ENCODE measurements at regions not wholly inside any gene's neighbourhood (a gene's known extent, or its start where the extent isn't known, plus 50 kb on each side); places are given as distances from the start of the nearest gene placed in this dataset.

GRCh38 chr4:123283371-123283895, 113.2 kb upstream of the SPRY1 start:
- Histone ChIP-seq H3K4me1 (ENCODE audit: control insufficient read depth in 2 of 2, insufficient read depth in 2 of 2, low read length in 1 of 2) (no peaks in the 10 kb centered on the region), H3K27me3 (ENCODE audit: control insufficient read depth in 1 of 2, insufficient read depth in 2 of 2, low read length in 2 of 2) (no peaks in the 10 kb centered on the region), H3K9me3 (ENCODE audit: control insufficient read depth in 2 of 2, insufficient read depth in 1 of 2, low read depth in 1 of 2, low read length in 1 of 2) (no peaks in the 10 kb centered on the region), H3K27ac (ENCODE audit: low read depth in 2 of 2, low read length in 1 of 2) (no peak overlapping the region), H3K4me3 (ENCODE audit: low read depth in 1 of 2, low read length in 2 of 2) (no peak overlapping the region), H3K36me3 (ENCODE audit: control insufficient read depth in 2 of 2, insufficient read depth in 2 of 2, low read length in 1 of 2) (no peaks in the 10 kb centered on the region)
- 83 to 88% methylated on average over 3 of the region's 3 CpGs for WGBS, 2 donors

GRCh38 chr4:123284168-123284567, 112.4 kb upstream of the SPRY1 start:
- Histone ChIP-seq H3K27ac (ENCODE audit: low read depth in 2 of 2, low read length in 1 of 2) (no peak overlapping the region), H3K4me1 (ENCODE audit: control insufficient read depth in 2 of 2, insufficient read depth in 2 of 2, low read length in 1 of 2) (no peaks in the 10 kb centered on the region), H3K9me3 (ENCODE audit: control insufficient read depth in 2 of 2, insufficient read depth in 1 of 2, low read depth in 1 of 2, low read length in 1 of 2) (no peaks in the 10 kb centered on the region), H3K36me3 (ENCODE audit: control insufficient read depth in 2 of 2, insufficient read depth in 2 of 2, low read length in 1 of 2) (no peaks in the 10 kb centered on the region), H3K27me3 (ENCODE audit: control insufficient read depth in 1 of 2, insufficient read depth in 2 of 2, low read length in 2 of 2) (no peaks in the 10 kb centered on the region), H3K4me3 (ENCODE audit: low read depth in 1 of 2, low read length in 2 of 2) (no peak overlapping the region)
- 6 to 10% methylated on average over 2 of the region's 2 CpGs for WGBS, 2 donors

GRCh38 chr4:123286903-123287466, 109.6 kb upstream of the SPRY1 start:
- Histone ChIP-seq H3K27me3 (ENCODE audit: control insufficient read depth in 1 of 2, insufficient read depth in 2 of 2, low read length in 2 of 2) (no peaks in the 10 kb centered on the region), H3K9me3 (ENCODE audit: control insufficient read depth in 2 of 2, insufficient read depth in 1 of 2, low read depth in 1 of 2, low read length in 1 of 2) (no peaks in the 10 kb centered on the region), H3K4me3 (ENCODE audit: low read depth in 1 of 2, low read length in 2 of 2) (no peak overlapping the region), H3K4me1 (ENCODE audit: control insufficient read depth in 2 of 2, insufficient read depth in 2 of 2, low read length in 1 of 2) (no peaks in the 10 kb centered on the region), H3K36me3 (ENCODE audit: control insufficient read depth in 2 of 2, insufficient read depth in 2 of 2, low read length in 1 of 2) (no peaks in the 10 kb centered on the region), H3K27ac (ENCODE audit: low read depth in 2 of 2, low read length in 1 of 2) (no peak overlapping the region)
- 93 to 100% methylated on average over 2 of the region's 2 CpGs for WGBS, 2 donors

- whole genome bisulfite sequencing, 2 donors, result 85 to 94% methylated on average over 3 of the region's 3 CpGs
- Histone ChIP-seq H3K4me3 (ENCODE audit: low read depth in 1 of 2, low read length in 2 of 2) (no peak overlapping the region), H3K4me1 (ENCODE audit: control insufficient read depth in 2 of 2, insufficient read depth in 2 of 2, low read length in 1 of 2) (no peaks in the 10 kb centered on the region), H3K9me3 (ENCODE audit: control insufficient read depth in 2 of 2, insufficient read depth in 1 of 2, low read depth in 1 of 2, low read length in 1 of 2) (no peaks in the 10 kb centered on the region), H3K27ac (ENCODE audit: low read depth in 2 of 2, low read length in 1 of 2) (no peak overlapping the region), H3K36me3 (ENCODE audit: control insufficient read depth in 2 of 2, insufficient read depth in 2 of 2, low read length in 1 of 2) (no peaks in the 10 kb centered on the region), H3K27me3 (ENCODE audit: control insufficient read depth in 1 of 2, insufficient read depth in 2 of 2, low read length in 2 of 2) (no peaks in the 10 kb centered on the region)
These were observed 108.1 kb upstream of the SPRY1 start for GRCh38 chr4:123288309-123289025.

- H3K36me3 ChIP-seq (ENCODE audit: control insufficient read depth in 2 of 2, insufficient read depth in 2 of 2, low read length in 1 of 2), result no peaks in the 10 kb centered on the region
- no peak overlapping the region for H3K27ac ChIP-seq (ENCODE audit: low read depth in 2 of 2, low read length in 1 of 2)
- no peaks in the 10 kb centered on the region for H3K27me3 ChIP-seq (ENCODE audit: control insufficient read depth in 1 of 2, insufficient read depth in 2 of 2, low read length in 2 of 2)
- H3K4me1 ChIP-seq (ENCODE audit: control insufficient read depth in 2 of 2, insufficient read depth in 2 of 2, low read length in 1 of 2), result no peaks in the 10 kb centered on the region
- no peaks in the 10 kb centered on the region for H3K9me3 ChIP-seq (ENCODE audit: control insufficient read depth in 2 of 2, insufficient read depth in 1 of 2, low read depth in 1 of 2, low read length in 1 of 2)
- no peak overlapping the region for H3K4me3 ChIP-seq (ENCODE audit: low read depth in 1 of 2, low read length in 2 of 2)
These were observed 105.3 kb upstream of the SPRY1 start for GRCh38 chr4:123291329-123291728.

- no peaks in the 10 kb centered on the region for H3K36me3 ChIP-seq (ENCODE audit: control insufficient read depth in 2 of 2, insufficient read depth in 2 of 2, low read length in 1 of 2)
- no peak overlapping the region for H3K27ac ChIP-seq (ENCODE audit: low read depth in 2 of 2, low read length in 1 of 2)
- no peaks in the 10 kb centered on the region for H3K9me3 ChIP-seq (ENCODE audit: control insufficient read depth in 2 of 2, insufficient read depth in 1 of 2, low read depth in 1 of 2, low read length in 1 of 2)
- 85 to 90% methylated on average over 2 of the region's 2 CpGs for WGBS, 2 donors
- no peaks in the 10 kb centered on the region for H3K27me3 ChIP-seq (ENCODE audit: control insufficient read depth in 1 of 2, insufficient read depth in 2 of 2, low read length in 2 of 2)
- no peaks in the 10 kb centered on the region for H3K4me1 ChIP-seq (ENCODE audit: control insufficient read depth in 2 of 2, insufficient read depth in 2 of 2, low read length in 1 of 2)
- H3K4me3 ChIP-seq (ENCODE audit: low read depth in 1 of 2, low read length in 2 of 2), result no peak overlapping the region
These were observed 98.8 kb upstream of the SPRY1 start for GRCh38 chr4:123297836-123298235.

GRCh38 chr4:123298261-123298660, 98.3 kb upstream of the SPRY1 start:
- 97 to 99% methylated on average over 6 of the region's 6 CpGs for WGBS, 2 donors

GRCh38 chr4:123298801-123299200, 97.8 kb upstream of the SPRY1 start:
- Histone ChIP-seq H3K9me3 (ENCODE audit: control insufficient read depth in 2 of 2, insufficient read depth in 1 of 2, low read depth in 1 of 2, low read length in 1 of 2) (no peaks in the 10 kb centered on the region), H3K36me3 (ENCODE audit: control insufficient read depth in 2 of 2, insufficient read depth in 2 of 2, low read length in 1 of 2) (no peaks in the 10 kb centered on the region), H3K27ac (ENCODE audit: low read depth in 2 of 2, low read length in 1 of 2) (no peak overlapping the region), H3K4me3 (ENCODE audit: low read depth in 1 of 2, low read length in 2 of 2) (no peak overlapping the region), H3K27me3 (ENCODE audit: control insufficient read depth in 1 of 2, insufficient read depth in 2 of 2, low read length in 2 of 2) (no peaks in the 10 kb centered on the region), H3K4me1 (ENCODE audit: control insufficient read depth in 2 of 2, insufficient read depth in 2 of 2, low read length in 1 of 2) (no peaks in the 10 kb centered on the region)
- 64 to 72% methylated on average over 2 of the region's 2 CpGs for WGBS, 2 donors

More at GRCh38 chr4:123298261-123298660, 98.3 kb upstream of the SPRY1 start:
- Histone ChIP-seq H3K36me3 (ENCODE audit: control insufficient read depth in 2 of 2, insufficient read depth in 2 of 2, low read length in 1 of 2) (no peaks in the 10 kb centered on the region), H3K27ac (ENCODE audit: low read depth in 2 of 2, low read length in 1 of 2) (no peak overlapping the region), H3K4me1 (ENCODE audit: control insufficient read depth in 2 of 2, insufficient read depth in 2 of 2, low read length in 1 of 2) (no peaks in the 10 kb centered on the region), H3K27me3 (ENCODE audit: control insufficient read depth in 1 of 2, insufficient read depth in 2 of 2, low read length in 2 of 2) (no peaks in the 10 kb centered on the region), H3K9me3 (ENCODE audit: control insufficient read depth in 2 of 2, insufficient read depth in 1 of 2, low read depth in 1 of 2, low read length in 1 of 2) (no peaks in the 10 kb centered on the region), H3K4me3 (ENCODE audit: low read depth in 1 of 2, low read length in 2 of 2) (no peak overlapping the region)

GRCh38 chr4:123299212-123299691, 97.3 kb upstream of the SPRY1 start:
- Histone ChIP-seq H3K36me3 (ENCODE audit: control insufficient read depth in 2 of 2, insufficient read depth in 2 of 2, low read length in 1 of 2) (no peaks in the 10 kb centered on the region), H3K4me3 (ENCODE audit: low read depth in 1 of 2, low read length in 2 of 2) (no peak overlapping the region), H3K27ac (ENCODE audit: low read depth in 2 of 2, low read length in 1 of 2) (no peak overlapping the region), H3K4me1 (ENCODE audit: control insufficient read depth in 2 of 2, insufficient read depth in 2 of 2, low read length in 1 of 2) (no peaks in the 10 kb centered on the region), H3K9me3 (ENCODE audit: control insufficient read depth in 2 of 2, insufficient read depth in 1 of 2, low read depth in 1 of 2, low read length in 1 of 2) (no peaks in the 10 kb centered on the region), H3K27me3 (ENCODE audit: control insufficient read depth in 1 of 2, insufficient read depth in 2 of 2, low read length in 2 of 2) (no peaks in the 10 kb centered on the region)
